Gastrocnemius medialis (tissue), 4 donors: ENCODE measurements at regions not wholly inside any gene's neighbourhood (a gene's known extent, or its start where the extent isn't known, plus 50 kb on each side); places are given as distances from the start of the nearest gene placed in this dataset.

Experiments used
- ATAC-seq, 2 donors: fragments of 150-250 bp; one replicate each; pipeline ENCODE4 v1.9.1; 2016
- DNase-seq, 2 donors: peaks; one replicate each; pipeline ENCODE4 v3.0.0-alpha.2; 2019
- H3K27ac ChIP-seq, 4 donors: fragments of 200-600 bp; sonication (generic); 1 replicate in 1 of 4; 2 replicates in 3 of 4; pipeline ENCODE4 v1.5.1; 2016 to 2018; ENCODE audit warnings: mild to moderate bottlenecking in 2 of 4, moderate library complexity in 1 of 4
- H3K27me3 ChIP-seq, 3 donors: fragments of 200-600 bp; sonication (generic) in 2 of 3; 1 replicate in 1 of 3; 2 replicates in 2 of 3; pipeline versions ENCODE4 v1.5.1 to v1.6.0; 2016 to 2019; ENCODE audit warnings: mild to moderate bottlenecking in 1 of 3, moderate library complexity in 1 of 3
- H3K36me3 ChIP-seq, 2 donors: fragments of 200-600 bp; sonication (generic) in 1 of 2; one replicate each; pipeline ENCODE4 v1.5.1; 2017 to 2018
- H3K4me1 ChIP-seq, 2 donors: fragments of 200-600 bp; sonication (generic) in 1 of 2; one replicate each; pipeline ENCODE4 v1.5.1; 2016 to 2017; ENCODE audit warnings: mild to moderate bottlenecking in 2 of 2
- H3K4me3 ChIP-seq, 4 donors: fragments of 200-600 bp; sonication (generic) in 3 of 4; 1 replicate in 1 of 4; 2 replicates in 3 of 4; pipeline ENCODE4 v1.5.1; 2016 to 2019; ENCODE audit warnings: mild to moderate bottlenecking in 2 of 4
- H3K9me3 ChIP-seq, 3 donors: fragments of 200-600 bp; sonication (generic) in 2 of 3; 1 replicate in 1 of 3; 2 replicates in 2 of 3; pipeline ENCODE4 v1.5.1; 2016 to 2019
- POLR2A ChIP-seq, 2 donors: fragments of 450-650 bp; IDR thresholded peaks; one replicate each; pipeline ENCODE4 v1.6.1; 2017; ENCODE audit warnings: antibody characterized with exemption in 2 of 2, mild to moderate bottlenecking in 2 of 2, moderate library complexity in 2 of 2
- in situ Hi-C, 4 donors: fragments of 200-750 bp; cut with MboI; loops; one replicate each; pipeline versions ENCODE4 v1.15.0 to v1.8.0; 2017; ENCODE audit warnings: low sequenced_read_pairs in 4 of 4
- intact Hi-C: fragments of 100-400 bp; cut with DNase I; formaldehyde crosslinking; loops from one replicate; pipeline ENCODE4 v1.15.1; 2023; ENCODE audit warnings: low total_unique reads
- TF ChIP-seq, protein P1 (sequence below), 5 experiments: fragments of 450-650 bp in 3 of 5; fragments of 200-600 bp in 2 of 5; sonication (generic) in 2 of 5; IDR thresholded peaks in 4 of 5; conservative IDR thresholded peaks in 1 of 5; 1 replicate in 4 of 5; 2 replicates in 1 of 5; pipeline ENCODE4 v1.5.1; 2016 to 2019; ENCODE audit warnings: antibody characterized with exemption in 5 of 5, mild to moderate bottlenecking in 3 of 5, moderate library complexity in 3 of 5

GRCh38 chr6:81820422-81820821, 67.9 kb upstream of the TENT5A start:
- intact Hi-C loops (no loop called here), in situ Hi-C loops (no loop called here)
- ATAC-seq (no peak), DNase-seq (no peak)
- no peaks in the 10 kb centered on the region for H3K27me3 ChIP-seq
- H3K4me3 ChIP-seq, result no peak overlapping the region
- no peaks in the 10 kb centered on the region for H3K36me3 ChIP-seq
- TF ChIP-seq, protein P1, sequence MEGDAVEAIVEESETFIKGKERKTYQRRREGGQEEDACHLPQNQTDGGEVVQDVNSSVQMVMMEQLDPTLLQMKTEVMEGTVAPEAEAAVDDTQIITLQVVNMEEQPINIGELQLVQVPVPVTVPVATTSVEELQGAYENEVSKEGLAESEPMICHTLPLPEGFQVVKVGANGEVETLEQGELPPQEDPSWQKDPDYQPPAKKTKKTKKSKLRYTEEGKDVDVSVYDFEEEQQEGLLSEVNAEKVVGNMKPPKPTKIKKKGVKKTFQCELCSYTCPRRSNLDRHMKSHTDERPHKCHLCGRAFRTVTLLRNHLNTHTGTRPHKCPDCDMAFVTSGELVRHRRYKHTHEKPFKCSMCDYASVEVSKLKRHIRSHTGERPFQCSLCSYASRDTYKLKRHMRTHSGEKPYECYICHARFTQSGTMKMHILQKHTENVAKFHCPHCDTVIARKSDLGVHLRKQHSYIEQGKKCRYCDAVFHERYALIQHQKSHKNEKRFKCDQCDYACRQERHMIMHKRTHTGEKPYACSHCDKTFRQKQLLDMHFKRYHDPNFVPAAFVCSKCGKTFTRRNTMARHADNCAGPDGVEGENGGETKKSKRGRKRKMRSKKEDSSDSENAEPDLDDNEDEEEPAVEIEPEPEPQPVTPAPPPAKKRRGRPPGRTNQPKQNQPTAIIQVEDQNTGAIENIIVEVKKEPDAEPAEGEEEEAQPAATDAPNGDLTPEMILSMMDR (IDR thresholded peaks at IDR 0.05 in 4 of 5, conservative IDR thresholded peaks at IDR 0.05 in 1 of 5), result no peak
- no peak for TF ChIP-seq POLR2A (IDR thresholded peaks at IDR 0.05)
- H3K27ac ChIP-seq, result no peak overlapping the region
- no peaks in the 10 kb centered on the region for H3K9me3 ChIP-seq
- no peaks in the 10 kb centered on the region for H3K4me1 ChIP-seq

- H3K36me3 ChIP-seq, result no peaks in the 10 kb centered on the region
- no peaks in the 10 kb centered on the region for H3K9me3 ChIP-seq
- intact Hi-C loops, result no loop called here
- no peaks in the 10 kb centered on the region for H3K4me1 ChIP-seq
- no peaks in the 10 kb centered on the region for H3K27me3 ChIP-seq
- no peak overlapping the region for H3K4me3 ChIP-seq
- TF ChIP-seq, protein P1 (IDR thresholded peaks at IDR 0.05 in 4 of 5, conservative IDR thresholded peaks at IDR 0.05 in 1 of 5), result no peak
- TF ChIP-seq POLR2A (IDR thresholded peaks at IDR 0.05), result no peak
- DNase-seq (no peak), ATAC-seq (no peak)
- no peak overlapping the region for H3K27ac ChIP-seq
- in situ Hi-C loops, result no loop called here
Measured at GRCh38 chr6:81819767-81820166, 67.3 kb upstream of the TENT5A start.

- intact Hi-C loops (no loop called here), in situ Hi-C loops (no loop called here)
- no peak for TF ChIP-seq POLR2A (IDR thresholded peaks at IDR 0.05)
- TF ChIP-seq, protein P1 (IDR thresholded peaks at IDR 0.05 in 4 of 5, conservative IDR thresholded peaks at IDR 0.05 in 1 of 5), result no peak
Measured at GRCh38 chr6:81818901-81819361, 66.5 kb upstream of the TENT5A start.

GRCh38 chr6:81816380-81816779, 63.9 kb upstream of the TENT5A start:
- intact Hi-C loops (no loop called here), in situ Hi-C loops (no loop called here)
- Histone ChIP-seq H3K9me3 (no peaks in the 10 kb centered on the region), H3K27ac (no peak overlapping the region), H3K27me3 (no peaks in the 10 kb centered on the region), H3K36me3 (no peaks in the 10 kb centered on the region), H3K4me1 (no peaks in the 10 kb centered on the region), H3K4me3 (no peak overlapping the region)
- ATAC-seq, result no peak
- no peak for DNase-seq
- TF ChIP-seq POLR2A (IDR thresholded peaks at IDR 0.05), result no peak
- TF ChIP-seq, protein P1 (IDR thresholded peaks at IDR 0.05 in 4 of 5, conservative IDR thresholded peaks at IDR 0.05 in 1 of 5), result no peak

More at GRCh38 chr6:81818901-81819361, 66.5 kb upstream of the TENT5A start:
- H3K27ac ChIP-seq, result no peak overlapping the region
- H3K36me3 ChIP-seq, result no peaks in the 10 kb centered on the region
- no peaks in the 10 kb centered on the region for H3K4me1 ChIP-seq
- no peak overlapping the region for H3K4me3 ChIP-seq
- no peaks in the 10 kb centered on the region for H3K27me3 ChIP-seq
- H3K9me3 ChIP-seq, result no peaks in the 10 kb centered on the region
- DNase-seq (no peak), ATAC-seq (no peak)
